Vagina (tissue), 2 donors: ENCODE measurements at regions not wholly inside any gene's neighbourhood (a gene's known extent, or its start where the extent isn't known, plus 50 kb on each side); places are given as distances from the start of the nearest gene placed in this dataset.
A peak's percentile ranks its signal among the peaks of the same experiment; 100 is the strongest.

Experiments
- POLR2A ChIP-seq, 2 donors: fragments of 450-650 bp; IDR thresholded peaks; one replicate each; pipeline ENCODE4 v1.6.1; 2017; ENCODE audit warnings: antibody characterized with exemption in 2 of 2, mild to moderate bottlenecking in 2 of 2, moderate library complexity in 2 of 2
- POLR2AphosphoS5 ChIP-seq, 2 donors: sonication (generic); formaldehyde crosslinking; IDR thresholded peaks; one replicate each; pipeline ENCODE4 v1.9.0; 2017; ENCODE audit warnings: antibody characterized with exemption in 2 of 2, mild to moderate bottlenecking in 2 of 2, low read depth in 1 of 2; ENCODE audit not compliant: insufficient read depth in 1 of 2
- TF ChIP-seq, protein P1 (sequence below), 3 experiments: fragments of 450-650 bp in 2 of 3; fragments of 200-600 bp in 1 of 3; sonication (generic) in 1 of 3; IDR thresholded peaks; one replicate each; pipeline ENCODE4 v1.5.1; 2017 to 2019; ENCODE audit warnings: antibody characterized with exemption in 3 of 3, mild to moderate bottlenecking in 2 of 3, moderate library complexity in 2 of 3

DNA sequence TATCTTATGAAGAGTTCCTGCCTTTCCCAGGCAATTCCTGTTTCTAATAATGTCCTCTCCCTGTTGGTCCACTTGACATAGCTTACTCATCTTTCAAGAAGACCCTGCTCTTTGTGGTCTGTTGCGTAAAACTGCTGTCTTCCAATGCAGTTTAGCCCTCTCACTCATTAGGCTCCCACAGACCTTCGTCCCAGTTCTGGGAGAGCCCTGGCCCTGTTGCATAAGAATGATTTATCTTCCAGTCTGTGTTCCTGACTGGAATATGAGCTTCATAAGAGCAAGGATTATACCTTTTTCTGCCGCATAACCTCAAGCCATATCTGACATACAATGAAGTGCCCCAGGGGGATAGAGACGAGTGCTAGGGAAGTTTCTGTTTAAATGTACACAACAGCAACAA, 365.9 kb upstream of the NOVA1 start:
- TF ChIP-seq, protein P1, sequence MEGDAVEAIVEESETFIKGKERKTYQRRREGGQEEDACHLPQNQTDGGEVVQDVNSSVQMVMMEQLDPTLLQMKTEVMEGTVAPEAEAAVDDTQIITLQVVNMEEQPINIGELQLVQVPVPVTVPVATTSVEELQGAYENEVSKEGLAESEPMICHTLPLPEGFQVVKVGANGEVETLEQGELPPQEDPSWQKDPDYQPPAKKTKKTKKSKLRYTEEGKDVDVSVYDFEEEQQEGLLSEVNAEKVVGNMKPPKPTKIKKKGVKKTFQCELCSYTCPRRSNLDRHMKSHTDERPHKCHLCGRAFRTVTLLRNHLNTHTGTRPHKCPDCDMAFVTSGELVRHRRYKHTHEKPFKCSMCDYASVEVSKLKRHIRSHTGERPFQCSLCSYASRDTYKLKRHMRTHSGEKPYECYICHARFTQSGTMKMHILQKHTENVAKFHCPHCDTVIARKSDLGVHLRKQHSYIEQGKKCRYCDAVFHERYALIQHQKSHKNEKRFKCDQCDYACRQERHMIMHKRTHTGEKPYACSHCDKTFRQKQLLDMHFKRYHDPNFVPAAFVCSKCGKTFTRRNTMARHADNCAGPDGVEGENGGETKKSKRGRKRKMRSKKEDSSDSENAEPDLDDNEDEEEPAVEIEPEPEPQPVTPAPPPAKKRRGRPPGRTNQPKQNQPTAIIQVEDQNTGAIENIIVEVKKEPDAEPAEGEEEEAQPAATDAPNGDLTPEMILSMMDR (IDR thresholded peaks at IDR 0.05): no peak
- TF ChIP-seq POLR2A (IDR thresholded peaks at IDR 0.05) (no peak), POLR2AphosphoS5 (IDR thresholded peaks at IDR 0.05; ENCODE audit: insufficient read depth in 1 of 2, low read depth in 1 of 2) (peak in 1 of 2 donors; percentile 49)
